Vagina (tissue), 2 donors: ENCODE measurements at regions not wholly inside any gene's neighbourhood (a gene's known extent, or its start where the extent isn't known, plus 50 kb on each side); places are given as distances from the start of the nearest gene placed in this dataset.

Experiments used
- DNase-seq, 2 donors: peaks; one replicate each; pipeline ENCODE4 v3.0.0-alpha.2; 2017; ENCODE audit errors: extremely low spot score in 2 of 2
- H3K27ac ChIP-seq: fragments of 200-600 bp; sonication (generic); one replicate; pipeline ENCODE4 v1.5.1; 2019
- H3K27me3 ChIP-seq: fragments of 200-600 bp; sonication (generic); one replicate; pipeline ENCODE4 v1.5.1; 2019
- H3K36me3 ChIP-seq, 2 donors: fragments of 200-600 bp; sonication (generic); one replicate each; pipeline ENCODE4 v1.5.1; 2017 to 2019
- H3K4me1 ChIP-seq: fragments of 200-600 bp; sonication (generic); one replicate; pipeline ENCODE4 v1.5.1; 2019
- H3K4me3 ChIP-seq, 2 donors: fragments of 200-600 bp; sonication (generic); 1 replicate in 1 of 2; 2 replicates in 1 of 2; pipeline ENCODE4 v1.5.1; 2016 to 2019
- H3K9me3 ChIP-seq: fragments of 200-600 bp; sonication (generic); one replicate; pipeline ENCODE4 v1.5.1; 2019
- CTCF ChIP-seq, 3 experiments: fragments of 450-650 bp in 2 of 3; fragments of 200-600 bp in 1 of 3; sonication (generic) in 1 of 3; IDR thresholded peaks; one replicate each; pipeline ENCODE4 v1.5.1; 2017 to 2019; ENCODE audit warnings: antibody characterized with exemption in 3 of 3, mild to moderate bottlenecking in 2 of 3, moderate library complexity in 2 of 3
- POLR2A ChIP-seq, 2 donors: fragments of 450-650 bp; IDR thresholded peaks; one replicate each; pipeline ENCODE4 v1.6.1; 2017; ENCODE audit warnings: antibody characterized with exemption in 2 of 2, mild to moderate bottlenecking in 2 of 2, moderate library complexity in 2 of 2
- POLR2AphosphoS5 ChIP-seq, 2 donors: sonication (generic); formaldehyde crosslinking; IDR thresholded peaks; one replicate each; pipeline ENCODE4 v1.9.0; 2017; ENCODE audit warnings: antibody characterized with exemption in 2 of 2, mild to moderate bottlenecking in 2 of 2, low read depth in 1 of 2; ENCODE audit not compliant: insufficient read depth in 1 of 2
- intact Hi-C: fragments of 100-400 bp; cut with DNase I; formaldehyde crosslinking; loops from one replicate; pipeline ENCODE4 v1.15.1; 2023

- DNase-seq = no peak
- TF ChIP-seq POLR2AphosphoS5 (IDR thresholded peaks at IDR 0.05; ENCODE audit: insufficient read depth in 1 of 2, low read depth in 1 of 2) (no peak), POLR2A (IDR thresholded peaks at IDR 0.05) (no peak), CTCF (IDR thresholded peaks at IDR 0.05) (no peak)
- Histone ChIP-seq H3K4me3 (no peak overlapping the region), H3K27me3 (no peaks in the 10 kb centered on the region), H3K4me1 (no peaks in the 10 kb centered on the region), H3K27ac (no peak overlapping the region), H3K9me3 (no peaks in the 10 kb centered on the region), H3K36me3 (no peaks in the 10 kb centered on the region)
- intact Hi-C loops = no loop called here
Measured at GRCh38 chr17:73833775-73834488, 189.7 kb upstream of the SDK2 start.

- intact Hi-C loops = no loop called here
- no peaks in the 10 kb centered on the region for H3K27me3 ChIP-seq
Measured at GRCh38 chr17:73834684-73835343, 190.6 kb upstream of the SDK2 start.

GRCh38 chr17:73835605-73836004 lies 191.4 kb upstream of the SDK2 start:
- no peaks in the 10 kb centered on the region for H3K9me3 ChIP-seq
- H3K4me1 ChIP-seq = no peaks in the 10 kb centered on the region
- H3K27ac ChIP-seq = no peak overlapping the region
- no peaks in the 10 kb centered on the region for H3K36me3 ChIP-seq
- no peak for DNase-seq
- no peaks in the 10 kb centered on the region for H3K27me3 ChIP-seq
- intact Hi-C loops = no loop called here
- no peak overlapping the region for H3K4me3 ChIP-seq
- no peak for TF ChIP-seq POLR2A (IDR thresholded peaks at IDR 0.05)
- no peak for TF ChIP-seq CTCF (IDR thresholded peaks at IDR 0.05)
- no peak for TF ChIP-seq POLR2AphosphoS5 (IDR thresholded peaks at IDR 0.05; ENCODE audit: insufficient read depth in 1 of 2, low read depth in 1 of 2)

More at GRCh38 chr17:73834684-73835343, 190.6 kb upstream of the SDK2 start:
- H3K27ac ChIP-seq = no peak overlapping the region
- no peak for DNase-seq
- H3K9me3 ChIP-seq = no peaks in the 10 kb centered on the region
- no peaks in the 10 kb centered on the region for H3K4me1 ChIP-seq
- H3K36me3 ChIP-seq = no peaks in the 10 kb centered on the region
- no peak overlapping the region for H3K4me3 ChIP-seq
- TF ChIP-seq POLR2A (IDR thresholded peaks at IDR 0.05) (no peak), CTCF (IDR thresholded peaks at IDR 0.05) (no peak), POLR2AphosphoS5 (IDR thresholded peaks at IDR 0.05; ENCODE audit: insufficient read depth in 1 of 2, low read depth in 1 of 2) (no peak)

- intact Hi-C loops = no loop called here
- Histone ChIP-seq H3K27me3 (no peaks in the 10 kb centered on the region), H3K4me3 (no peak overlapping the region), H3K4me1 (no peaks in the 10 kb centered on the region), H3K27ac (no peak overlapping the region), H3K9me3 (no peaks in the 10 kb centered on the region), H3K36me3 (no peaks in the 10 kb centered on the region)
- TF ChIP-seq POLR2AphosphoS5 (IDR thresholded peaks at IDR 0.05; ENCODE audit: insufficient read depth in 1 of 2, low read depth in 1 of 2) (no peak), CTCF (IDR thresholded peaks at IDR 0.05) (no peak), POLR2A (IDR thresholded peaks at IDR 0.05) (no peak)
- DNase-seq = no peak
Measured at GRCh38 chr17:73838815-73839214, 194.6 kb upstream of the SDK2 start.

- intact Hi-C loops = no loop called here
- Histone ChIP-seq H3K9me3 (no peaks in the 10 kb centered on the region), H3K27me3 (no peaks in the 10 kb centered on the region), H3K27ac (no peak overlapping the region), H3K4me3 (no peak overlapping the region), H3K36me3 (no peaks in the 10 kb centered on the region), H3K4me1 (no peaks in the 10 kb centered on the region)
- TF ChIP-seq POLR2AphosphoS5 (IDR thresholded peaks at IDR 0.05; ENCODE audit: insufficient read depth in 1 of 2, low read depth in 1 of 2) (no peak), POLR2A (IDR thresholded peaks at IDR 0.05) (no peak), CTCF (IDR thresholded peaks at IDR 0.05) (no peak)
- DNase-seq = no peak
Measured at GRCh38 chr17:73840829-73841228, 196.6 kb upstream of the SDK2 start.
